Endodermal cell (in vitro differentiated cells): ENCODE measurements at regions not wholly inside any gene's neighbourhood (a gene's known extent, or its start where the extent isn't known, plus 50 kb on each side); places are given as distances from the start of the nearest gene placed in this dataset.

Experiments
- DNase-seq: peaks from one replicate; pipeline ENCODE4 v3.0.0-alpha.2; 2017
- H3K27ac ChIP-seq: 2 replicates; pipeline ENCODE4 v1.5.1; 2013; ENCODE audit warnings: mild to moderate bottlenecking, low read depth, low read length, moderate library complexity
- H3K27me3 ChIP-seq: 2 replicates; pipeline ENCODE4 v1.6.1; 2013; ENCODE audit warnings: mild to moderate bottlenecking, low read length, moderate library complexity; ENCODE audit not compliant: insufficient read depth, control insufficient read depth, poor library complexity, severe bottlenecking
- H3K36me3 ChIP-seq: 2 replicates; pipeline ENCODE4 v1.7.0; 2013; ENCODE audit warnings: mild to moderate bottlenecking, low read length, moderate library complexity; ENCODE audit not compliant: control insufficient read depth, insufficient read depth
- H3K4me1 ChIP-seq: one replicate; pipeline ENCODE4 v1.7.0; 2013; ENCODE audit warnings: low read length; ENCODE audit not compliant: control insufficient read depth, insufficient read depth
- H3K4me3 ChIP-seq: 2 replicates; pipeline ENCODE4 v1.5.1; 2013; ENCODE audit warnings: mild to moderate bottlenecking, low read length, moderate library complexity
- H3K9ac ChIP-seq: 2 replicates; pipeline ENCODE4 v1.6.1; 2013; ENCODE audit warnings: mild to moderate bottlenecking, low read length, moderate library complexity; ENCODE audit not compliant: poor library complexity, severe bottlenecking; ENCODE audit errors: extremely low read depth
- H3K9me3 ChIP-seq: 2 replicates; pipeline ENCODE4 v1.6.1; 2013; ENCODE audit warnings: mild to moderate bottlenecking, low read length, moderate library complexity; ENCODE audit not compliant: control insufficient read depth
- H3K27ac Mint-ChIP-seq: 2 replicates; pipeline ENCODE4 v1.8.0; 2020; ENCODE audit warnings: mixed read lengths
- H3K27me3 Mint-ChIP-seq: 2 replicates; pipeline ENCODE4 v1.8.0; 2021; ENCODE audit warnings: mild to moderate bottlenecking, mixed read lengths; ENCODE audit not compliant: insufficient read depth
- H3K36me3 Mint-ChIP-seq: 2 replicates; pipeline ENCODE4 v1.8.0; 2020; ENCODE audit warnings: low read depth, mixed read lengths
- H3K4me1 Mint-ChIP-seq: 2 replicates; pipeline ENCODE4 v1.8.0; 2020; ENCODE audit warnings: mixed read lengths
- H3K4me3 Mint-ChIP-seq: 2 replicates; pipeline ENCODE4 v1.8.0; 2020; ENCODE audit warnings: mild to moderate bottlenecking, moderate library complexity, mixed read lengths
- H3K9me3 Mint-ChIP-seq: 2 replicates; pipeline ENCODE4 v1.8.0; 2020; ENCODE audit warnings: mild to moderate bottlenecking, mixed read lengths
- CTCF ChIP-seq: fragments of 200-600 bp; sonication (generic); conservative IDR thresholded peaks from 2 replicates; pipeline ENCODE4 v1.5.0; 2021; ENCODE audit warnings: antibody characterized with exemption, mild to moderate bottlenecking
- WGBS, 2 experiments: methylation state at CpG; one replicate each; pipeline versions ENCODE4 v1.1.5 to v1.1.7; 2013; ENCODE audit warnings: missing lambda C conversion rate in 2 of 2, mixed read lengths in 1 of 2; ENCODE audit not compliant: insufficient coverage in 1 of 2, insufficient read length in 1 of 2; 5-methylcytosine and 5-hydroxymethylcytosine counted together

GRCh38 chr6:66628917-66629316 is 921.9 kb upstream of the EYS start:
- H3K27ac ChIP-seq, result no peak overlapping the region
- H3K4me1 ChIP-seq, result no peaks in the 10 kb centered on the region
- H3K9ac ChIP-seq, result no peak overlapping the region
- no peaks in the 10 kb centered on the region for H3K9me3 ChIP-seq
- H3K9me3 Mint-ChIP-seq, result peaks cover 15% of the 10 kb centered on the region
- H3K4me1 Mint-ChIP-seq, result no peaks in the 10 kb centered on the region
- H3K36me3 ChIP-seq, result no peaks in the 10 kb centered on the region
- H3K27ac Mint-ChIP-seq, result no peak overlapping the region
- no peak overlapping the region for H3K4me3 ChIP-seq
- no peaks in the 10 kb centered on the region for H3K36me3 Mint-ChIP-seq
- no peaks in the 10 kb centered on the region for H3K27me3 Mint-ChIP-seq
- TF ChIP-seq CTCF, result no peak
- no peak for DNase-seq
- H3K4me3 Mint-ChIP-seq, result no peak overlapping the region
- no peaks in the 10 kb centered on the region for H3K27me3 ChIP-seq

- Histone ChIP-seq H3K9ac (no peak overlapping the region), H3K27ac (no peak overlapping the region), H3K4me3 (no peak overlapping the region), H3K9me3 (no peaks in the 10 kb centered on the region), H3K36me3 (no peaks in the 10 kb centered on the region), H3K4me1 (no peaks in the 10 kb centered on the region), H3K27me3 (no peaks in the 10 kb centered on the region)
- 95% methylated on average over 1 of the region's 1 CpG; no CpG with 5 or more reads in 1 of the 2 experiments for WGBS, 2 experiments
- no peak overlapping the region for H3K4me3 Mint-ChIP-seq
- no peaks in the 10 kb centered on the region for H3K4me1 Mint-ChIP-seq
- DNase-seq, result no peak
- TF ChIP-seq CTCF, result no peak
- H3K9me3 Mint-ChIP-seq, result no peaks in the 10 kb centered on the region
- no peaks in the 10 kb centered on the region for H3K27me3 Mint-ChIP-seq
- no peaks in the 10 kb centered on the region for H3K36me3 Mint-ChIP-seq
- H3K27ac Mint-ChIP-seq, result no peak overlapping the region
These were observed 916.0 kb upstream of the EYS start for GRCh38 chr6:66623050-66623449.

- no peaks in the 10 kb centered on the region for H3K4me1 Mint-ChIP-seq
- H3K27ac Mint-ChIP-seq, result no peak overlapping the region
- no peak overlapping the region for H3K9ac ChIP-seq
- H3K27ac ChIP-seq, result no peak overlapping the region
- TF ChIP-seq CTCF, result no peak
- WGBS, 2 experiments, result 91% methylated on average over 1 of the region's 1 CpG; no CpG with 5 or more reads in 1 of the 2 experiments
- no peaks in the 10 kb centered on the region for H3K9me3 ChIP-seq
- no peaks in the 10 kb centered on the region for H3K36me3 ChIP-seq
- no peak overlapping the region for H3K4me3 Mint-ChIP-seq
- H3K27me3 Mint-ChIP-seq, result no peaks in the 10 kb centered on the region
- no peak overlapping the region for H3K4me3 ChIP-seq
- no peaks in the 10 kb centered on the region for H3K27me3 ChIP-seq
- DNase-seq, result no peak
- H3K36me3 Mint-ChIP-seq, result no peaks in the 10 kb centered on the region
- no peaks in the 10 kb centered on the region for H3K4me1 ChIP-seq
- H3K9me3 Mint-ChIP-seq, result peaks cover 3% of the 10 kb centered on the region
These were observed 898.9 kb upstream of the EYS start for GRCh38 chr6:66605971-66606370.
